C4-2B (cell line): ENCODE measurements at regions not wholly inside any gene's neighbourhood (a gene's known extent, or its start where the extent isn't known, plus 50 kb on each side); places are given as distances from the start of the nearest gene placed in this dataset.

Experiments
- ZFX ChIP-seq: fragments of 450-650 bp; IDR thresholded peaks from 2 replicates; pipeline ENCODE4 v1.6.1; 2017
- TF ChIP-seq, protein P1 (sequence below): fragments of 450-650 bp; conservative IDR thresholded peaks from 2 replicates; pipeline ENCODE4 v1.5.1; 2017; ENCODE audit warnings: mild to moderate bottlenecking

- TF ChIP-seq, protein P1, sequence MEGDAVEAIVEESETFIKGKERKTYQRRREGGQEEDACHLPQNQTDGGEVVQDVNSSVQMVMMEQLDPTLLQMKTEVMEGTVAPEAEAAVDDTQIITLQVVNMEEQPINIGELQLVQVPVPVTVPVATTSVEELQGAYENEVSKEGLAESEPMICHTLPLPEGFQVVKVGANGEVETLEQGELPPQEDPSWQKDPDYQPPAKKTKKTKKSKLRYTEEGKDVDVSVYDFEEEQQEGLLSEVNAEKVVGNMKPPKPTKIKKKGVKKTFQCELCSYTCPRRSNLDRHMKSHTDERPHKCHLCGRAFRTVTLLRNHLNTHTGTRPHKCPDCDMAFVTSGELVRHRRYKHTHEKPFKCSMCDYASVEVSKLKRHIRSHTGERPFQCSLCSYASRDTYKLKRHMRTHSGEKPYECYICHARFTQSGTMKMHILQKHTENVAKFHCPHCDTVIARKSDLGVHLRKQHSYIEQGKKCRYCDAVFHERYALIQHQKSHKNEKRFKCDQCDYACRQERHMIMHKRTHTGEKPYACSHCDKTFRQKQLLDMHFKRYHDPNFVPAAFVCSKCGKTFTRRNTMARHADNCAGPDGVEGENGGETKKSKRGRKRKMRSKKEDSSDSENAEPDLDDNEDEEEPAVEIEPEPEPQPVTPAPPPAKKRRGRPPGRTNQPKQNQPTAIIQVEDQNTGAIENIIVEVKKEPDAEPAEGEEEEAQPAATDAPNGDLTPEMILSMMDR, result no peak
- no peak for TF ChIP-seq ZFX
Measured at GRCh38 chr1:198833706-198834503, 195.1 kb downstream of the PTPRC start.
